IPS-20b (cell line): ENCODE measurements at regions not wholly inside any gene's neighbourhood (a gene's known extent, or its start where the extent isn't known, plus 50 kb on each side); places are given as distances from the start of the nearest gene placed in this dataset.

Experiments used
- H3K27ac ChIP-seq: one replicate; pipeline ENCODE4 v1.5.1; 2013; ENCODE audit warnings: low read length
- H3K27me3 ChIP-seq: 2 replicates; pipeline ENCODE4 v1.6.1; 2013; ENCODE audit warnings: mild to moderate bottlenecking, low read length, inconsistent platforms; ENCODE audit not compliant: insufficient read depth
- H3K36me3 ChIP-seq: 2 replicates; pipeline ENCODE4 v1.6.1; 2013; ENCODE audit warnings: low read depth, mild to moderate bottlenecking, inconsistent platforms, low read length, moderate library complexity; ENCODE audit not compliant: insufficient read depth
- H3K4me1 ChIP-seq: 2 replicates; pipeline ENCODE4 v1.6.1; 2013; ENCODE audit warnings: mild to moderate bottlenecking, control low read depth, inconsistent platforms, low read length, moderate library complexity; ENCODE audit not compliant: insufficient read depth
- H3K4me3 ChIP-seq: 2 replicates; pipeline ENCODE4 v1.5.1; 2013; ENCODE audit warnings: mild to moderate bottlenecking, low read length, inconsistent platforms
- H3K9ac ChIP-seq: 2 replicates; pipeline ENCODE4 v1.6.1; 2013; ENCODE audit warnings: low read depth, mild to moderate bottlenecking, inconsistent platforms, low read length, moderate library complexity
- H3K9me3 ChIP-seq: 2 replicates; pipeline ENCODE4 v1.6.1; 2013; ENCODE audit warnings: mild to moderate bottlenecking, low read depth, low read length, inconsistent platforms; ENCODE audit not compliant: insufficient read depth

GRCh38 chr7:57274535-57275283 is 142.5 kb upstream of the ZNF479 start:
- Histone ChIP-seq H3K27ac (no peak overlapping the region), H3K9me3 (peaks cover 92% of the 10 kb centered on the region), H3K9ac (no peak overlapping the region), H3K4me1 (no peaks in the 10 kb centered on the region), H3K36me3 (no peaks in the 10 kb centered on the region), H3K27me3 (no peaks in the 10 kb centered on the region), H3K4me3 (no peak overlapping the region)

GRCh38 chr7:57300747-57301146 is 149.2 kb upstream of the ZNF716 start:
- Histone ChIP-seq H3K9ac (no peak overlapping the region), H3K36me3 (no peaks in the 10 kb centered on the region), H3K9me3 (peaks cover 79% of the 10 kb centered on the region), H3K27me3 (no peaks in the 10 kb centered on the region), H3K4me1 (no peaks in the 10 kb centered on the region), H3K4me3 (no peak overlapping the region), H3K27ac (no peak overlapping the region)

DNA sequence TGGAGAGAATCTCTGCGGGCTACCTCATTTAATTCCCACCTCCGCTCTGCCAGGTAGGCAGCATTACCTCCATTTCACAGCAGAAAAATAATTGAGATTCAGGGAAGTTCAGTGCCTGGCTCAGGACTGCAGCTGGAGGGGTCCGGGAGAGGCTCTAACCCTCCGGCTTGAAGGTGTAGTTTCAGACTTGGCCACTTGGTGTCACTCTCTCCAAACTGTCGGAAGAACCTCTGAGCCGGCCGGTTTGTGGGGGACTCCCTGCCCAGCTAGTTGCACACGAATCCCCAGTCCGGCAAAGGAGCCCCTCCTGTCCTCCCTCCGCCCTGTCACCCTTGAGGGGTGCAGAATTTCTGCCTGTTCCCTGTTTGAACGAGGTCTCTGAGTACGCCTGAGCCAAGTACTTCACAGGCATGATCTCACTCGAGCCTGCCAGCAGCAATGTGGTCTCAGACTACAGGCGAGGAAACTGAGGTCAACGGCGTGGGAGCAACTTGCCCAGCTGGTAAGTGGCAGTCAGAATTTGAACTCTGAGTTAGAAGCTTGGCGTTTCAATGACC is 144.7 kb upstream of the ZNF716 start:
- Histone ChIP-seq H3K36me3 (no peaks in the 10 kb centered on the region), H3K9me3 (peaks cover 82% of the 10 kb centered on the region), H3K9ac (no peak overlapping the region), H3K27me3 (no peaks in the 10 kb centered on the region), H3K27ac (no peak overlapping the region), H3K4me3 (no peak overlapping the region), H3K4me1 (no peaks in the 10 kb centered on the region)

GRCh38 chr7:57308631-57309408 is 141.2 kb upstream of the ZNF716 start:
- Histone ChIP-seq H3K9me3 (peaks cover 90% of the 10 kb centered on the region), H3K27ac (no peak overlapping the region), H3K9ac (no peak overlapping the region), H3K4me3 (no peak overlapping the region), H3K4me1 (no peaks in the 10 kb centered on the region), H3K36me3 (no peaks in the 10 kb centered on the region), H3K27me3 (no peaks in the 10 kb centered on the region)

DNA sequence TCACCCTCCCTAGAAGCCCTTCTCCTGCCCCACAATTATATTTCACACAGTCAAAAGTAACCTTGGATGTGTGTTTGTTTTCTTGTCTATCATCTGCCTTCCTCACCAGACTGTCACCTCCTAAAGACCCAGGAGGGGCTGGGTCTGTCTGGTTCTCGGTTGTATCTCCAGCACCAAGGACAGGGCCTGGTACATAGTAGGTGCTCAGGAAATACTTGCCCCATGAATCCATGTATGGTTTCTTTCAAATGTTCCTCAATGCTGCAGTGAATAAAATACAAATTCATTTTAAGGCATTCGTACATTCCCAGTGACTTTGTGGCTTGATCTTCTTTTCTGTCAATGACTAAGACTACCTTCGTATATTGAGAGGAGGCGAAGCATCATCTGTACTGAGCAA is 122.9 kb upstream of the ZNF716 start:
- Histone ChIP-seq H3K27ac (no peak overlapping the region), H3K4me1 (no peaks in the 10 kb centered on the region), H3K36me3 (no peaks in the 10 kb centered on the region), H3K9me3 (peaks cover 87% of the 10 kb centered on the region), H3K4me3 (no peak overlapping the region), H3K27me3 (no peaks in the 10 kb centered on the region), H3K9ac (no peak overlapping the region)

DNA sequence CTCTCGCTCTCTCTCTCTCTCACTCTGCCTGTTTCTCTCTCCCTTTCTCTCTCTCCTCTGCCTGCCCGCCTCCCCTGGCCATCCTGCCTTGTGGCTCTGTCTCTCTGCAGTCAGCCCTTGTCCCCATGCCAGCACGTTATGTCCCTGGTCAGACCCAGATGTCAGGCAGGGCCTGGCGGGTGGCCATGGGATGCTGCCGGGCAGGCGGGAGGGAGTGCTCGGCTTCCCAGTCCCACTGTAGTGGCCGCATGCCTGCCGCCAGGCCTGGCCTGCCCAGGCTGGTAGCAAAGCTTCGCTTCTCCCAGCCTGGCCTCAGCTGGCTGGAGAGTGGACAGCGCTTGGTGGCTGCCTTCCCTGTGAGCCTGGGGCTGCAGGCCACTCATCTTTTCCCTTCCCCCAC is 121.5 kb upstream of the ZNF716 start:
- H3K4me1 ChIP-seq, result no peaks in the 10 kb centered on the region
- H3K4me3 ChIP-seq, result no peak overlapping the region
- H3K27me3 ChIP-seq, result no peaks in the 10 kb centered on the region
- H3K27ac ChIP-seq, result no peak overlapping the region
- no peaks in the 10 kb centered on the region for H3K36me3 ChIP-seq
- H3K9me3 ChIP-seq, result peaks cover 89% of the 10 kb centered on the region
- H3K9ac ChIP-seq, result no peak overlapping the region

GRCh38 chr7:57328963-57329362 is 121.0 kb upstream of the ZNF716 start:
- H3K4me1 ChIP-seq, result no peaks in the 10 kb centered on the region
- no peak overlapping the region for H3K4me3 ChIP-seq
- H3K9me3 ChIP-seq, result peaks cover 94% of the 10 kb centered on the region
- no peak overlapping the region for H3K27ac ChIP-seq
- H3K27me3 ChIP-seq, result no peaks in the 10 kb centered on the region
- no peaks in the 10 kb centered on the region for H3K36me3 ChIP-seq
- H3K9ac ChIP-seq, result no peak overlapping the region

DNA sequence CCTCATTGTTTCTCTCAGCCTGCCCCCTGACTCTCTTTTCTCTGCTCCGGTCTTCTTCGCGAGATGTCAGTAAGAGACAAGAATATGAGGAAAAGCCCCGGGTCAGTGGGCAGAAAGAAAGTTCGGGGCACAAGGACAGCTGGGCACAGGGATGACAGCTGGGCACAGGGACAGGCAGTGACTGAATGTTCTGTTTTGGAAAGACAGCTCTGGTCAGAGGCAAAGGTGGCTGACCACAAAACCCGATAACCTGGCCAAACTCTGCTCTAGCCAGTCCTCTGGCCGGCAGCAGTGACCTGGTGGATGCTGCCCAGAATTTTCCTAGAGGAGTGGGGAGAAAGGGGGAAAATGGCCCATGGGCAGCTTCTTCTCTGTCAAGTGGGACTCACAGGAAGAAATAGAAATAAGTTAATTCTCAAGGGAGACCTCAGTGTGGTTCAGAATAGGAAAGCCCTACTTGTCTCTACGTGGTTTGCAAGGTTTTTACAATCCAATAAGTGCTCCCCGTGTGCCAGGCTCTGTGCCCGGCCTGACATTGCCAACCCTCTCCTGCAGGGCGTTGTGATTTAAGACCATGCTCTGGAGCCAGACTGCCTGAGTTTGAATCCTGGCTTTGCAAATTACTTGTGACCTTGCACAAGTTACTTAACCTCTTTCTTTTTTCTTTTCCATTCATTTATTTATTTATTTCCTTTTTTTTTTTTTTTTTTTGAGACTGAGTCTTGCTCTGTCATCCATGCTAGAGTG is 110.6 kb upstream of the ZNF716 start:
- H3K9me3 ChIP-seq, result peaks cover 96% of the 10 kb centered on the region
- no peaks in the 10 kb centered on the region for H3K36me3 ChIP-seq
- no peak overlapping the region for H3K9ac ChIP-seq
- H3K4me3 ChIP-seq, result no peak overlapping the region
- H3K4me1 ChIP-seq, result no peaks in the 10 kb centered on the region
- H3K27me3 ChIP-seq, result no peaks in the 10 kb centered on the region
- H3K27ac ChIP-seq, result no peak overlapping the region

DNA sequence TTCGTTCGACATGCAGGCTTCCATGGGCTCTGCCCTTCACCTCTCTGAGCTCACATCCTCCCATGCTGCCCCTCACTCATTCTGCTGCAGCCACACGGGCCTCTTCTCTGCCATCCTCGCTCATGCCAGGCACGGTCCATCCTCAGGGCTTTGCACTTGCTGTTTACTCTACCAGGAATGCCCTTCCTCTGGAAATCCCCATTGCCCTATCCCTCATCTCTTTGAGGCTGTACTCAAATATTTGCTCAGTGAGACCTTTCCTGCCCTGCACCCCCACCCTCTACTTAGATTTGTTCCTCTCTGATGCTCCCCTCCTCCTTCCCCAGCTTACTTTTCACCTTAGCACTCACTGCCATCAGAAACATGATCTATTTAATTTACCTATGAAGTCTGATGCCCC is 107.0 kb upstream of the ZNF716 start:
- no peak overlapping the region for H3K9ac ChIP-seq
- H3K9me3 ChIP-seq, result peaks cover 94% of the 10 kb centered on the region
- no peak overlapping the region for H3K27ac ChIP-seq
- no peaks in the 10 kb centered on the region for H3K4me1 ChIP-seq
- H3K36me3 ChIP-seq, result no peaks in the 10 kb centered on the region
- no peaks in the 10 kb centered on the region for H3K27me3 ChIP-seq
- no peak overlapping the region for H3K4me3 ChIP-seq

DNA sequence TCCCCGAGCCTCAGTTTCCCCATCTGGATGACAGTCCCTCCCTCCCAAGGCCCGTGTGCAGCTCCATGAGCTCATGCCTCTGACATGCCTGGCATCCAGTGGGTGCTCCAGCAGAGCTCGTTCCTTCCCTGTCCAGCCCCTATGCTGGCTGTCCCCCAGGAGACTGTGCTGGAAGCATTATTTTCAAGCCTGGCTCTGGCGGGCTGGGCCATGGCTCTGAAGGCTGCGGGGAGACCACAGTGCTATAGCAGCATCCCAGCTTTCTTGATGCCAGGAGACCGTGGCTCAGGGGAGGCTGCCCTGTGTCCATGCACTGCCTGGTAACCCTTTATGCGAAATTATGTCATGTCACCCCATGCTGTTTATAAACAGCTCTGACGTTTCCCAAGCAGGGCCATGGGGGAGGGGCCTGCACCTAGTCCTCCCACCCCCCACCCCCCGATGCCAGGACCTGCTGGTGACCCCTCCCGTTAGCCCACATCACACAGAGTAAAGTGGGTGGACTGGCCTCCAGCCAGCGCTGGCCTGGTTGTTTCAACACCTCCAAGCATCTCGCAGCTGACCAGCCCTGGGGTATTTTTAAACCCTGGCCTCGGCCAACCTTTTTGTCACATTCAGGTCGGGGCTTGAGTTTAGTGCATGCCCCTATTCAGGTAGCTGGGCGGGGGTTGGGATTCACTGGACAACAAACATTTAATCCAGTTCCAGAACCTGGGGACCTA is 105.9 kb upstream of the ZNF716 start:
- Histone ChIP-seq H3K27ac (no peak overlapping the region), H3K36me3 (no peaks in the 10 kb centered on the region), H3K27me3 (no peaks in the 10 kb centered on the region), H3K4me3 (no peak overlapping the region), H3K9me3 (peaks cover 94% of the 10 kb centered on the region), H3K9ac (no peak overlapping the region), H3K4me1 (no peaks in the 10 kb centered on the region)

- peaks cover 97% of the 10 kb centered on the region for H3K9me3 ChIP-seq
- no peak overlapping the region for H3K27ac ChIP-seq
- no peak overlapping the region for H3K4me3 ChIP-seq
- H3K27me3 ChIP-seq, result no peaks in the 10 kb centered on the region
- no peaks in the 10 kb centered on the region for H3K4me1 ChIP-seq
- no peak overlapping the region for H3K9ac ChIP-seq
- no peaks in the 10 kb centered on the region for H3K36me3 ChIP-seq
These were observed 105.0 kb upstream of the ZNF716 start for GRCh38 chr7:57344957-57345356.
